ENCODE measurements at regions not wholly inside any gene's neighbourhood (a gene's known extent, or its start where the extent isn't known, plus 50 kb on each side); places are given as distances from the start of the nearest gene placed in this dataset.

DNA sequence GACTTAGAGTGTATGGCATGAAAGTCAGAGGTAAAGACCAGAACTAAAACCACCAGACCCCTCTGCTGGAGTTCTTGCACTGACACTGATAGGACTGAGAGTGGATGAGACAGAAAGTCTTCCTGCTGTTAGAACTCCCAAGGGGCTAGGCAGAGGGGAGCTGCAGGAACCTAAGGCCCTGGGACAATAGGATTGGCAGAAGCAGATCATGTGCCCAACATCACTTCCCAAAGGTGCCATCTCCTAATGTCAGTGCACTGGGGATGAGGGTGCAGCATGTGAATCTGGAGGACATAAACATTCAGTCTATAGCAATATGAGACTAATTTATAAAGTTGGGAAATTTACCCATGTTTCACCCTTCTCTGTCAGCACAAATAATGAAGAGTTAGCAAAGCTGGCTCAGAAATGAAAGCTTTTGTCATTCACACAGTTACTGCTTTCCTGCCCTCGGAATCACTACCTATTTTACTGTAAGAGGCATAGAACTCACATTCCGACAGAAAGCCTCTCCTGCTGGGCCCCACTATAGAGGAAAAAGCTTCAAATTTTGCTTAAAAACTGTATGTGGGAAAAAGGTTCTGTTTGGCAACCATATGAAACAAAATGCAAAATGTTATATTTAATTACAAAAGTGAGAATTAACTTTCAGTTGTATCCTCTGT is 49.9 kb upstream of the SSX2IP start:
- no peak overlapping the region for H3K4me3 ChIP-seq (ENCODE audit: severe bottlenecking)
- no peaks in the 10 kb centered on the region for H3K36me3 ChIP-seq (ENCODE audit: low read depth)
- no peaks in the 10 kb centered on the region for H3K4me1 ChIP-seq (ENCODE audit: insufficient read depth, poor library complexity, severe bottlenecking)
- TF ChIP-seq, protein P1, sequence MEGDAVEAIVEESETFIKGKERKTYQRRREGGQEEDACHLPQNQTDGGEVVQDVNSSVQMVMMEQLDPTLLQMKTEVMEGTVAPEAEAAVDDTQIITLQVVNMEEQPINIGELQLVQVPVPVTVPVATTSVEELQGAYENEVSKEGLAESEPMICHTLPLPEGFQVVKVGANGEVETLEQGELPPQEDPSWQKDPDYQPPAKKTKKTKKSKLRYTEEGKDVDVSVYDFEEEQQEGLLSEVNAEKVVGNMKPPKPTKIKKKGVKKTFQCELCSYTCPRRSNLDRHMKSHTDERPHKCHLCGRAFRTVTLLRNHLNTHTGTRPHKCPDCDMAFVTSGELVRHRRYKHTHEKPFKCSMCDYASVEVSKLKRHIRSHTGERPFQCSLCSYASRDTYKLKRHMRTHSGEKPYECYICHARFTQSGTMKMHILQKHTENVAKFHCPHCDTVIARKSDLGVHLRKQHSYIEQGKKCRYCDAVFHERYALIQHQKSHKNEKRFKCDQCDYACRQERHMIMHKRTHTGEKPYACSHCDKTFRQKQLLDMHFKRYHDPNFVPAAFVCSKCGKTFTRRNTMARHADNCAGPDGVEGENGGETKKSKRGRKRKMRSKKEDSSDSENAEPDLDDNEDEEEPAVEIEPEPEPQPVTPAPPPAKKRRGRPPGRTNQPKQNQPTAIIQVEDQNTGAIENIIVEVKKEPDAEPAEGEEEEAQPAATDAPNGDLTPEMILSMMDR (IDR thresholded peaks at IDR 0.05; ENCODE audit: poor library complexity, severe bottlenecking): no peak
- DNase-seq (ENCODE audit: low spot score) (no peak), ATAC-seq (ENCODE audit: low read depth) (no peak)
- no peaks in the 10 kb centered on the region for H3K9me3 ChIP-seq (ENCODE audit: severe bottlenecking)
- H3K27ac ChIP-seq (ENCODE audit: poor library complexity, severe bottlenecking): no peak overlapping the region
- no peaks in the 10 kb centered on the region for H3K27me3 ChIP-seq (ENCODE audit: insufficient read depth, poor library complexity, severe bottlenecking)
